ENCODE measurements at regions not wholly inside any gene's neighbourhood (a gene's known extent, or its start where the extent isn't known, plus 50 kb on each side); places are given as distances from the start of the nearest gene placed in this dataset.

- TF ChIP-seq CTCF (conservative IDR thresholded peaks at IDR 0.05), result no peak
- H3K27ac ChIP-seq (ENCODE audit: insufficient read length, low read depth, low read length), result no peak overlapping the region
Measured at GRCh38 chr2:42112418-42112817, 56.7 kb upstream of the EML4 start.

More at GRCh38 chr2:42112418-42112817, 56.7 kb upstream of the EML4 start:
- no peak overlapping the region for H2BK120ac ChIP-seq (ENCODE audit: low read depth, low read length, poor library complexity, severe bottlenecking)
- Mint-ChIP-seq H3K9me3 (no peaks in the 10 kb centered on the region; a peak in 1 of 5 replicates), H3K27me3 (ENCODE audit: low read depth) (no peaks in the 10 kb centered on the region), H3K4me1 (peaks cover 3 to 4% of the 10 kb centered on the region in 2 experiments; a peak in 3 of 4 replicates), H3K4me3 (no peak overlapping the region), H3K27ac (no peak overlapping the region), H3K36me3 (ENCODE audit: insufficient read depth in 1 of 3, low read depth in 3 of 3) (no peaks in the 10 kb centered on the region)
- H3T11ph ChIP-seq (ENCODE audit: low read length), result no peak overlapping the region
- H4K91ac ChIP-seq (ENCODE audit: insufficient read length, low read depth, low read length), result no peak overlapping the region
- no peak overlapping the region for H3K14ac ChIP-seq (ENCODE audit: insufficient read depth, low read length)
- no peak overlapping the region for H3K23ac ChIP-seq (ENCODE audit: insufficient read length, low read depth, low read length)
- H3K18ac ChIP-seq (ENCODE audit: insufficient read length, low read depth, low read length), result no peak overlapping the region
- H3K79me1 ChIP-seq (ENCODE audit: insufficient read depth, low read depth, low read length, poor library complexity, severe bottlenecking), result no peaks in the 10 kb centered on the region
- no peak overlapping the region for H2BK15ac ChIP-seq (ENCODE audit: low read depth, low read length)
- no peak overlapping the region for H4K5ac ChIP-seq (ENCODE audit: insufficient read length, low read depth, low read length)
- H3K9ac ChIP-seq (ENCODE audit: extremely low read depth, insufficient read length, low read length), result no peak overlapping the region
- no peak overlapping the region for H2BK20ac ChIP-seq (ENCODE audit: low read depth, low read length, poor library complexity, severe bottlenecking)
- no peaks in the 10 kb centered on the region for H3K23me2 ChIP-seq (ENCODE audit: insufficient read length, low read depth, low read length, poor library complexity, severe bottlenecking)
- no peak overlapping the region for H2BK12ac ChIP-seq (ENCODE audit: insufficient read length, low read depth, low read length)
- no peaks in the 10 kb centered on the region for H3K27me3 ChIP-seq (ENCODE audit: insufficient read depth, low read length)
- no peak overlapping the region for H4K8ac ChIP-seq (replicated peaks; ENCODE audit: insufficient read length, low read depth, low read length)
- no peak overlapping the region for H3K56ac ChIP-seq (ENCODE audit: insufficient read length, low read depth, low read length)
- no peak for DNase-seq
- no peak overlapping the region for H2BK5ac ChIP-seq (ENCODE audit: insufficient read length, low read length)
- no peaks in the 10 kb centered on the region for H4K20me1 ChIP-seq (ENCODE audit: control insufficient read depth, insufficient read depth, insufficient read length)
- WGBS (ENCODE audit: extremely low coverage, insufficient read length, low lambda C conversion rate), result no CpG with 5 or more reads among the region's 3 CpGs
- no peaks in the 10 kb centered on the region; the same call in 1 of the 2 replicates for H3K4me1 ChIP-seq (ENCODE audit: insufficient read depth, low read length)
- H2AK5ac ChIP-seq (ENCODE audit: insufficient read length, low read length), result no peak overlapping the region
- no peaks in the 10 kb centered on the region for H3K79me2 ChIP-seq (ENCODE audit: insufficient read depth, low read length)
- H2AFZ ChIP-seq (ENCODE audit: low read length), result no peak overlapping the region
- no peak overlapping the region for H3K4me2 ChIP-seq (ENCODE audit: insufficient read depth, insufficient read length, low read length)
- no peaks in the 10 kb centered on the region for H3K9me3 ChIP-seq (ENCODE audit: control insufficient read depth, low read depth, low read length)
- no peak overlapping the region for H3K4ac ChIP-seq (ENCODE audit: low read depth, low read length)

Measured in H9 (cell line).